Gastroesophageal sphincter (tissue), 3 donors: ENCODE measurements at regions not wholly inside any gene's neighbourhood (a gene's known extent, or its start where the extent isn't known, plus 50 kb on each side); places are given as distances from the start of the nearest gene placed in this dataset.

Experiments used
- POLR2A ChIP-seq, 2 donors: fragments of 450-650 bp; IDR thresholded peaks; one replicate each; pipeline ENCODE4 v1.6.1; 2017; ENCODE audit warnings: antibody characterized with exemption in 2 of 2, mild to moderate bottlenecking in 2 of 2, moderate library complexity in 1 of 2
- POLR2AphosphoS5 ChIP-seq: sonication (generic); formaldehyde crosslinking; IDR thresholded peaks from one replicate; pipeline ENCODE4 v1.6.1; 2017; ENCODE audit warnings: antibody characterized with exemption
- TF ChIP-seq, protein P1 (sequence below), 4 experiments: fragments of 200-600 bp in 2 of 4; fragments of 450-650 bp in 2 of 4; sonication (generic) in 1 of 4; IDR thresholded peaks; one replicate each; pipeline ENCODE4 v1.5.1; 2017 to 2019; ENCODE audit warnings: antibody characterized with exemption in 4 of 4, mild to moderate bottlenecking in 2 of 4, moderate library complexity in 2 of 4

DNA sequence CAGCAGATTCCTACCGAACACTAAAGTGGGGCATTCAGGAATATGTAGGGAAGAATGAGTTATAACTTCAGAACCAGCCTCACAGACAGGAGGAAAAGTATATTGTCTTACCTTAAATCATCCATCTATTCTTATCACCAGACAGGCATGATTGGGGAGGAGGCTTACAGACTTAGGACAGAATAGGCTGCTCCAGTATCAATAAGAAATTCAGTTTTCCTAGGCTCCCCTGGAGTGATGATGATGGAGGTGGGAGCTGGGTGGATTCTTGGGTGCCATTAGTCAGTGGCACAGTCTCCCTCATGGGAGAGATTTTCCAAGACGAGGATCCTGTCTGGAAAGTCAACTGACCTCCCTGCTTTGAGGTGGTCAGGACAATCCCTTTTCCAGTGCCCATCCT is 225.0 kb downstream of the AASDHPPT start:
- TF ChIP-seq POLR2A (IDR thresholded peaks at IDR 0.05) (no peak), POLR2AphosphoS5 (no peak)
- TF ChIP-seq, protein P1, sequence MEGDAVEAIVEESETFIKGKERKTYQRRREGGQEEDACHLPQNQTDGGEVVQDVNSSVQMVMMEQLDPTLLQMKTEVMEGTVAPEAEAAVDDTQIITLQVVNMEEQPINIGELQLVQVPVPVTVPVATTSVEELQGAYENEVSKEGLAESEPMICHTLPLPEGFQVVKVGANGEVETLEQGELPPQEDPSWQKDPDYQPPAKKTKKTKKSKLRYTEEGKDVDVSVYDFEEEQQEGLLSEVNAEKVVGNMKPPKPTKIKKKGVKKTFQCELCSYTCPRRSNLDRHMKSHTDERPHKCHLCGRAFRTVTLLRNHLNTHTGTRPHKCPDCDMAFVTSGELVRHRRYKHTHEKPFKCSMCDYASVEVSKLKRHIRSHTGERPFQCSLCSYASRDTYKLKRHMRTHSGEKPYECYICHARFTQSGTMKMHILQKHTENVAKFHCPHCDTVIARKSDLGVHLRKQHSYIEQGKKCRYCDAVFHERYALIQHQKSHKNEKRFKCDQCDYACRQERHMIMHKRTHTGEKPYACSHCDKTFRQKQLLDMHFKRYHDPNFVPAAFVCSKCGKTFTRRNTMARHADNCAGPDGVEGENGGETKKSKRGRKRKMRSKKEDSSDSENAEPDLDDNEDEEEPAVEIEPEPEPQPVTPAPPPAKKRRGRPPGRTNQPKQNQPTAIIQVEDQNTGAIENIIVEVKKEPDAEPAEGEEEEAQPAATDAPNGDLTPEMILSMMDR (IDR thresholded peaks at IDR 0.05): no peak
